Neural progenitor cell (in vitro differentiated cells): ENCODE measurements at regions not wholly inside any gene's neighbourhood (a gene's known extent, or its start where the extent isn't known, plus 50 kb on each side); places are given as distances from the start of the nearest gene placed in this dataset.

ENCODE experiments used
- CTCF ChIP-seq: fragments of 200-600 bp; sonication (generic); IDR thresholded peaks from 2 replicates; pipeline ENCODE4 v1.5.1; 2017; ENCODE audit warnings: antibody characterized with exemption, mild to moderate bottlenecking
- EZH2 ChIP-seq: fragments of 200-600 bp; sonication (generic); IDR thresholded peaks from 2 replicates; pipeline ENCODE4 v1.6.1; 2017; ENCODE audit warnings: antibody characterized with exemption, mild to moderate bottlenecking, moderate library complexity

GRCh38 chr1:37244083-37244480, 209.8 kb upstream of the GRIK3 start:
- TF ChIP-seq CTCF, result no peak
- no peak for TF ChIP-seq EZH2
